GM12891 (cell line): ENCODE measurements at regions not wholly inside any gene's neighbourhood (a gene's known extent, or its start where the extent isn't known, plus 50 kb on each side); places are given as distances from the start of the nearest gene placed in this dataset.

Experiments
- PAX5 ChIP-seq: IDR thresholded peaks from 2 replicates; pipeline ENCODE4 v1.6.1; 2011; ENCODE audit warnings: low read length, moderate library complexity, mild to moderate bottlenecking; ENCODE audit not compliant: insufficient read depth, severe bottlenecking
- POLR2A ChIP-seq: IDR thresholded peaks from 2 replicates; pipeline ENCODE4 v1.6.1; 2011; ENCODE audit warnings: low read depth, low read length, control low read depth
- POLR2AphosphoS5 ChIP-seq: IDR thresholded peaks from 2 replicates; pipeline ENCODE4 v1.6.1; 2011; ENCODE audit warnings: low read depth, low read length, control low read depth
- POU2F2 ChIP-seq: IDR thresholded peaks from 2 replicates; pipeline ENCODE4 v1.6.1; 2011; ENCODE audit warnings: low read depth, mild to moderate bottlenecking, control low read depth, low read length, moderate library complexity
- TAF1 ChIP-seq: IDR thresholded peaks from 2 replicates; pipeline ENCODE4 v1.6.1; 2011; ENCODE audit warnings: low read depth, low read length, control low read depth

DNA sequence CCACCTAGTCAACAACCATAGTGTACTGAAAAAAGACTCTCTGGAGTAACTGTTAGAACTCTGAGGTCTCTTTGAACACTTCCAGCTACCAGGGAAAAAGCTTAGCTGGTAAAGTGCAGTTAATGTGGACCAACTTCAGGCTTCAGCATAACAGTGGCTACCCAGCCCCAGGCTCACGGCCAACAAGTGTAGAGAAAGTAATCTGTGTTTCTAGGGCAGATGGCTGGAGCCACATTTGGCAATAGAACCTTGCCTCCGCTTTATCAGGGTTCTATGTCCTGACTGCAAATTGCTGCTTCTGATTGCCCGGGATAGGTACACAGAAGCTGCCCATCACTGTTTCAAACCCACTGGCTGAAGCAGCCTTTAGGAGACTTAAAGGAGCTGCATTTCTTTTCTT, 76.0 kb upstream of the SIMC1 start:
- TF ChIP-seq POLR2AphosphoS5 (no peak), POLR2A (no peak), TAF1 (no peak), PAX5 (no peak), POU2F2 (no peak)
